Stimulated activated CD4-positive, alpha-beta T cell treated with anti-CD3 and anti-CD28 coated beads, Interleukin-12 subunit alpha, Interleukin-12 subunit beta, amount 100 ng/mL, for 48 hours (primary cell): ENCODE measurements at regions not wholly inside any gene's neighbourhood (a gene's known extent, or its start where the extent isn't known, plus 50 kb on each side); places are given as distances from the start of the nearest gene placed in this dataset.
A peak's percentile ranks its signal among the peaks of the same experiment; 100 is the strongest.

Experiments used
- DNase-seq, 3 donors: peaks; one replicate each; pipeline ENCODE4 v3.0.0-alpha.2; 2020; ENCODE audit warnings: low read depth in 2 of 3, low spot score in 1 of 3

- no peak for DNase-seq
Measured at GRCh38 chr11:116230438-116230837, 542.3 kb downstream of the BUD13 start.

DNA sequence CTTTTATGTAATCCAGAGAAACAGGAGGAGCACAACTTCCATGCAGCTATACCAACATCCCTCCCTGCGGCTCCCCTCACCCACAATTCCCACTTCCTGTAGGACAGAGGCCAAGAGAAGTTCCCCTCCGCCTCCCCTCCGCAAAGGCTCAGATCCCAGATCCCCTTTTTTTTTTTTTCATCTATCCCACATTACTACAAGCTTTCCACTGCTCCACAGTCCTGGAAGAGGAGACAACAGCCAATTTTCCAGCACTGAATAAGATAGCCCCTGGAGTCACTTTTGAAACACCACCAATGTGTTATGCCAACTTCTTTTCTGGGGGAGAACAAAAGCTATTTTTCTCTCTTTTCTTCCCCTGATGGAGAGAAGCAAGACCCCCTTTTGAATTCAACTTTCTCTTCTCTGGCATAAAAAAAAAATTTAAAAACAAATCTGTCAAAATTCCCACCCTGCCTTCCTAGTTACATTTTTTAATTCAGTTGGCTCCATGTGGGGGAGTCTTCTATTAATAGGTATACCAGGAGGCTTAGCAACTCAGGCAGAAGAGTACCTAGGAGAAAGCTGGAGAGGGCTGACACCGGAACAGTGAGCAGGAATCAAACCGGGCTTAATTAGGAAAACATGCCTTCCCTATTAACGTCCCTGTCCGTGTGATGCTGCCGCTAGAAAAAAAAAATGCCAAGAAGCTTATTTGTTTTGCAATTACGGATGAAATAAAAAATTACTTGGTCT, 543.4 kb downstream of the BUD13 start:
- DNase-seq: no peak

DNA sequence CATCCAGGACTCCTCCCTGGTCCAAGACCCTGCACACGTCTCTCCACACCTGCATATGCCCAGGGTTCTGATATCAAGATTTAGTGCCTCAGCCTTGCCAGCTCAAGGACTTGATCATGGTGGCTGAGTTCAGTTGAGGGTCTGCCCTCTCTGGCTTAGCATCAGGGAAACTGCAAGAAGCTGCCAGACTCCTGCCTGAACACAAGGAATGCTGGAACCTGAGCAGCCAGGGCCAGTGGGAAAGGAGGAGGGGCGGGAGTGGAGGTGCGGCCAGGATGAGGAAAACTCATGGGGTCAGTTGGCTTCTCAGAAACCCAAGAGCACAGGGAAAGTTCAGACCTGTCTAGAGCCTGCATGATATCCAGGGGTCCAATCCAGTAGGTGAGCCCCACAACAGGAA, 546.1 kb downstream of the BUD13 start:
- no peak for DNase-seq

GRCh38 chr11:116225784-116226585, 546.8 kb downstream of the BUD13 start:
- DNase-seq: no peak

DNA sequence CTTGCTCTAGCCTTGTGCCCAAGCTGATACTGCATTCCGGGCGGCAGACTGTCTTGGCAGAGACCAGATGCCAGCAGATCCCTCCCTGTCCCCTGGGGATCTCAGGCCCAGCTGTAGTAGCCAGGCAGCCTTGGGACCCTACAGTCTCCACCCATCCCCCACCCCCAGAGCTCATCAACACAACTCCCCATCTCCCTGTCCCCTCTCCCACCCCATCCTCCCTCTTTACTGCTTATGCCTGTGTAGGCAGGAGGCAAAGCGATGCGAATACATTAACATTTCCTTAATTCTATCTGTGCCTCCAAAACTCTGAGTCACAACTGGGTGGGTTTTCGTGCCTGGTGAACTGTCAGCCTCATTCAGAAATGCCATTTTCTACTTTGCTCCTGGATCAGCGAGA, 547.6 kb downstream of the BUD13 start:
- DNase-seq: no peak

GRCh38 chr11:116224889-116225200, 547.9 kb downstream of the BUD13 start:
- DNase-seq: no peak

GRCh38 chr11:116224154-116224888, 548.5 kb downstream of the BUD13 start:
- peak; percentile 3 to 28 (median 24) for DNase-seq

GRCh38 chr11:116221351-116221750, 551.4 kb downstream of the BUD13 start:
- no peak for DNase-seq

GRCh38 chr11:116219171-116219635, 553.6 kb downstream of the BUD13 start:
- no peak for DNase-seq

DNA sequence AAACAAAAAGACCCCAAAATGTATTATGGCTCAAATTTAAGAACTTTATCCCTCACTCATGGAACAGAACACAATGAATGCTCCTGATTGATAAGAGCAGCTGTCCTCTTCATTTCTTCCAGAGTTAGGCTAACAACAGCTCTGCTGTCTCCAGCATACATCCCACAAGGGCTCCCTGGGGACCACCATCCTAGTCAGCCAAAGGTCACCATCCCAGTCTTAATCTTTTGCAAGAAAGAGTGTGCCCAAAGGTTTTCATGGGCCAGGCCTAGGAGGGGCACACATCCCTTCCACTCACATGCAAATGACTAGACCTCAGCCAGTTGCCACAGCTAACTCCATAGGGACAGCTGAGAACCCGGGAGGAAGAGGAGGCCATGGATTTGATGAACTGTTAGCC, 555.3 kb downstream of the BUD13 start:
- DNase-seq: no peak

DNA sequence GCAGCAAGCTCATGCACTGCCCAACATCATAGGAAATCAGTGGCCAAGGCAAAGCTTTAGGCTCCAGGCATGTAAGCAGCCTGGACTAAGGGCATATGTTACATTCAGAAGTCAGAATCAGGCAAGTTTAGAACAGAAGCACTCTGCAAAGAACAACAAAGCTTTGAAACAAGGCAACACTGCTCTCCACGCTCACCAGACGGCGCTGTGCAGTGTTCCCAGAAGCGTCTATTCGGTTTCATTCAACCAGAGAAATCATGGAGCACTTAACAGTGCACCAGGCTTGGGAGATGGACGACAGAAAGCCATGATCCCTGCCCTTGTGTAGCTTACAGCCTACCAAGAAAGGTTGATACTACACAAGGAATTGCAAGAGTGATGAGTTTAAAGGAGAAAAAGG, 555.8 kb downstream of the BUD13 start:
- peak in 2 of 3 donors; percentile 5 for DNase-seq

DNA sequence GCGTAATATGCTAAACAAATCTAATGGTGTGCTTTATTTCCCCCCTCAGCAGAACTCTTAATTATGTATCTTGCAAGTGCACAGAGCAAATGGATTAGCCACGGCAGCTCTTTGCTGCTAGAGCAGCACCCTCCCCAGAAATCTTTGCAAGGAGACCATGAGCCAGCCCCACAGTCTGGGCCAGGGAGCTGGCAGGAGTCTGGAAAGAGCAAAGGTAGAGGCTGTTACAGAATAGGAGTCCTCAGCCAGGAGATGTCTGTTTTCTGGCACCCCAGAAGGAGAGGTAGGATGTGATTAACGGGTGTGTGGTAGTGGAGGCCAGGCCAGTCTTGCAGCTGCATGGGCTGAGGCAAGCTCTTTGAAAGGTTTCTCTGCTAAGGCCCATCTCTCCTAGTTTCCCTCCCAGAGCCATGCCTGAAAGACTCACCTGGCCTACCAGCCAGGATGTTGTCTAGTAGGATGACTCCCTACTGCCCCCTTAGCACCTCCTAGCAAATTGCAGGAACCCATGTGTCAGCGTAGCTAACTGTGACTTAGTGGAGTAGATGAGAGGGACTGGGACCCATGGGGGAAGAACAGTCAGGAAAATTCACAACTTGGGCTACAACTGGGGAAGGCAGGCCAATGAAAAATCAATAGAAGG, 557.2 kb downstream of the BUD13 start:
- DNase-seq: no peak

GRCh38 chr11:116211147-116211546, 561.6 kb downstream of the BUD13 start:
- DNase-seq: no peak

- DNase-seq: no peak
Measured at GRCh38 chr11:116210663-116211062, 562.1 kb downstream of the BUD13 start.

DNA sequence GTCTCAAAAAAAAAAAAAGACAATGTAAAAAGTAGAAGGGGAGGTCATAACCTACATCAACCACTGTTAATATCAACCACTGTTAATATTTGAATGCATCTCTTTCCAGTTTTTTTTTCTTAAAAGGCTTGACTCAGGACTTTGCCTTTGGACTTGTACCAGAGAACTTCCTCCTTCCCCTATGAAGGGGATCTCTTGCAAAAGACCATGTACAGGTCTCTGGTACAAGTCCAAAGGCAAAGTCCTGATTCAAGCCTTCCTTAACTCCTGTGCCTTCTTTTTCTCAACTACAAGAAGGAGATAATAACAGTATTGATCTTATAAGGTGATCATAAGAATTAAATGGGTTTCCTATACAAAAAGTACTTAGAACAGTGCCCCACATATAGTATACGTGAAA, 563.5 kb downstream of the BUD13 start:
- no peak for DNase-seq

DNA sequence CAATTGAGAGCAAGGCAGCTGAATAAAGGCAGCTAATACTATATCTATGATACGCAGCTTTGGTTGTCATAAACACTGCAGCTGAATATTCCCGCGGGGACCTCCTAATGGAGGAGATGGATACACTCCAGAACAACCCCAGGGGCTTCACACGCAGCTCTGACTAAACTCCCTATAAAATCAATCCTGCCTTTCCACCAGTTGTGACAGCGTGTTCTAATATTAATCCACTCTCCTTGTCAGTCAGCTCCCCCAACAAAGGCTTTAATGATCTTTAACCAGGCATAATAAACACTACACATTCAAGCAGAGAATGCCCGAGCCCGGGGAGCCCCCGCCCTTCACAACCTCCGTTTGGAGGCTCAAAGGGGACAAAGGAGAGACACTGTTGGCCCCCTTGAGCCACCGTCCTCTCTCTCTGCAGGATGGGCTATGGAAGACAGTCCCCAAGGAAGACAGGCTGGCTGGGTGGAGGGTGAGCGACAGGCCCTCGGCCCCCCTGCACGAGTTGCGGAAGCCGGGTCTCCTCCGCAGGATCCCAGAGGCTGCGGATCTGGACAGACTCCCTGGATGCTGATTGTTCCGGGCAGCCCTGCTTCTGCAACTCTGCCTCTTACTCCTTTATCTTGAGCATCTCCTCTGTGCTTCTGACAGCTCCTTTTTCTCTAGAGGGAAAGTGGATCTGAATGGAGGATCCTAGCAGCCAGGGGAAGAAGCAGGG, 565.2 kb downstream of the BUD13 start:
- no peak for DNase-seq

GRCh38 chr11:116207019-116207418, 565.8 kb downstream of the BUD13 start:
- no peak for DNase-seq

- no peak for DNase-seq
Measured at GRCh38 chr11:116202922-116203321, 569.9 kb downstream of the BUD13 start.

- no peak for DNase-seq
Measured at GRCh38 chr11:116200564-116200963, 572.2 kb downstream of the BUD13 start.

- no peak for DNase-seq
Measured at GRCh38 chr11:116199182-116199581, 573.6 kb downstream of the BUD13 start.
